Sigmoid colon (tissue), 6 donors: ENCODE measurements at regions not wholly inside any gene's neighbourhood (a gene's known extent, or its start where the extent isn't known, plus 50 kb on each side); places are given as distances from the start of the nearest gene placed in this dataset.
"Not testable (repeated sequence)": the region's sequence is repeated elsewhere in the genome, so short reads cannot be mapped to it uniquely, and the experiment has no call there.

Source experiments
- DNase-seq: peaks from one replicate; pipeline ENCODE4 v3.0.0-alpha.2; 2019
- H3K27ac ChIP-seq, 4 donors: fragments of 200-600 bp; sonication (generic); one replicate each; pipeline ENCODE4 v1.5.1; 2016 to 2019; ENCODE audit warnings: mild to moderate bottlenecking in 1 of 4
- H3K27me3 ChIP-seq, 3 donors: fragments of 200-600 bp; sonication (generic); one replicate each; pipeline ENCODE4 v1.5.1; 2019; ENCODE audit warnings: mild to moderate bottlenecking in 1 of 3
- H3K36me3 ChIP-seq, 4 donors: fragments of 200-600 bp; sonication (generic); one replicate each; pipeline ENCODE4 v1.5.1; 2016 to 2019
- H3K4me1 ChIP-seq, 4 donors: fragments of 200-600 bp; sonication (generic); one replicate each; pipeline ENCODE4 v1.5.1; 2017 to 2019
- H3K4me3 ChIP-seq, 4 donors: fragments of 200-600 bp; sonication (generic); one replicate each; pipeline ENCODE4 v1.5.1; 2017 to 2019; ENCODE audit warnings: mild to moderate bottlenecking in 2 of 4, moderate library complexity in 1 of 4
- H3K9me3 ChIP-seq, 4 donors: fragments of 200-600 bp in 3 of 4; sonication (generic) in 3 of 4; one replicate each; pipeline versions ENCODE4 v1.5.1 to v1.6.1; 2013 to 2019
- EP300 ChIP-seq, 4 donors: sonication (generic); formaldehyde crosslinking; IDR thresholded peaks; one replicate each; pipeline ENCODE4 v1.6.1; 2017; ENCODE audit warnings: antibody characterized with exemption in 4 of 4
- POLR2A ChIP-seq, 2 donors: fragments of 450-650 bp; IDR thresholded peaks; one replicate each; pipeline ENCODE4 v1.6.1; 2016; ENCODE audit warnings: antibody characterized with exemption in 2 of 2, mild to moderate bottlenecking in 2 of 2, moderate library complexity in 2 of 2
- POLR2AphosphoS5 ChIP-seq, 4 donors: sonication (generic); formaldehyde crosslinking; IDR thresholded peaks; one replicate each; pipeline ENCODE4 v1.6.1; 2017; ENCODE audit warnings: antibody characterized with exemption in 4 of 4
- WGBS, 2 donors: extraction: QIAGEN DNeasy Blood & Tissue Kit; methylation state at CpG; one replicate each; pipeline ENCODE4 v1.1.7; 2013; 5-methylcytosine and 5-hydroxymethylcytosine counted together
- intact Hi-C: fragments of 100-400 bp; cut with DNase I; formaldehyde crosslinking; loops from one replicate; pipeline ENCODE4 v1.15.1; 2023
- TF ChIP-seq, protein P1 (sequence below), 4 experiments: fragments of 450-650 bp in 3 of 4; fragments of 200-600 bp in 1 of 4; IDR thresholded peaks; one replicate each; pipeline ENCODE4 v1.5.1; 2016 to 2019; ENCODE audit warnings: antibody characterized with exemption in 4 of 4, mild to moderate bottlenecking in 3 of 4, moderate library complexity in 2 of 4
- donor health status: healthy with polysubstance abuse.
- donor health status: healthy.

GRCh38 chr21:36265431-36265830 is 54.6 kb upstream of the MORC3 start:
- Histone ChIP-seq H3K4me3 (no peak overlapping the region), H3K27me3 (no peaks in the 10 kb centered on the region), H3K4me1 (peaks cover 0 to 4% (median 0%) of the 10 kb centered on the region in 4 donors), H3K36me3 (peaks cover 0 to 40% (median 2%) of the 10 kb centered on the region in 4 donors), H3K27ac (no peak overlapping the region), H3K9me3 (no peaks in the 10 kb centered on the region)
- TF ChIP-seq POLR2A (IDR thresholded peaks at IDR 0.05) (no peak), EP300 (IDR thresholded peaks at IDR 0.05) (no peak), POLR2AphosphoS5 (IDR thresholded peaks at IDR 0.05) (no peak)
- TF ChIP-seq, protein P1, sequence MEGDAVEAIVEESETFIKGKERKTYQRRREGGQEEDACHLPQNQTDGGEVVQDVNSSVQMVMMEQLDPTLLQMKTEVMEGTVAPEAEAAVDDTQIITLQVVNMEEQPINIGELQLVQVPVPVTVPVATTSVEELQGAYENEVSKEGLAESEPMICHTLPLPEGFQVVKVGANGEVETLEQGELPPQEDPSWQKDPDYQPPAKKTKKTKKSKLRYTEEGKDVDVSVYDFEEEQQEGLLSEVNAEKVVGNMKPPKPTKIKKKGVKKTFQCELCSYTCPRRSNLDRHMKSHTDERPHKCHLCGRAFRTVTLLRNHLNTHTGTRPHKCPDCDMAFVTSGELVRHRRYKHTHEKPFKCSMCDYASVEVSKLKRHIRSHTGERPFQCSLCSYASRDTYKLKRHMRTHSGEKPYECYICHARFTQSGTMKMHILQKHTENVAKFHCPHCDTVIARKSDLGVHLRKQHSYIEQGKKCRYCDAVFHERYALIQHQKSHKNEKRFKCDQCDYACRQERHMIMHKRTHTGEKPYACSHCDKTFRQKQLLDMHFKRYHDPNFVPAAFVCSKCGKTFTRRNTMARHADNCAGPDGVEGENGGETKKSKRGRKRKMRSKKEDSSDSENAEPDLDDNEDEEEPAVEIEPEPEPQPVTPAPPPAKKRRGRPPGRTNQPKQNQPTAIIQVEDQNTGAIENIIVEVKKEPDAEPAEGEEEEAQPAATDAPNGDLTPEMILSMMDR (IDR thresholded peaks at IDR 0.05), result no peak
- intact Hi-C loops, result no loop called here
- no peak for DNase-seq
- WGBS, 2 donors, result 93% methylated on average over 9 of the region's 9 CpGs

GRCh38 chr21:36267828-36268227 is 52.2 kb upstream of the MORC3 start:
- intact Hi-C loops, H3K4me1 ChIP-seq, H3K27ac ChIP-seq, H3K27me3 ChIP-seq, DNase-seq, H3K9me3 ChIP-seq, H3K4me3 ChIP-seq: not testable (repeated sequence)
- peaks cover 0 to 40% (median 2%) of the 10 kb centered on the region in 4 donors for H3K36me3 ChIP-seq
- 49 to 60% methylated on average over 6 of the region's 6 CpGs for WGBS, 2 donors

- H3K4me1 ChIP-seq, intact Hi-C loops: not testable (repeated sequence)
These were observed 51.7 kb upstream of the MORC3 start for GRCh38 chr21:36268264-36268663.

More at GRCh38 chr21:36268264-36268663, 51.7 kb upstream of the MORC3 start:
- not testable (repeated sequence) for DNase-seq, H3K27me3 ChIP-seq, H3K9me3 ChIP-seq, H3K4me3 ChIP-seq, H3K27ac ChIP-seq
- peaks cover 0 to 40% (median 2%) of the 10 kb centered on the region in 4 donors for H3K36me3 ChIP-seq
- 91 to 94% methylated on average over 4 of the region's 4 CpGs for WGBS, 2 donors
